Activated naive CD4-positive, alpha-beta T cell treated with anti-CD3 and anti-CD28 coated beads, Interleukin-2, amount 50 U/mL, for 16 hours (primary cell): ENCODE measurements at regions not wholly inside any gene's neighbourhood (a gene's known extent, or its start where the extent isn't known, plus 50 kb on each side); places are given as distances from the start of the nearest gene placed in this dataset.
"Not testable (repeated sequence)": the region's sequence is repeated elsewhere in the genome, so short reads cannot be mapped to it uniquely, and the experiment has no call there.

Experiments used
- DNase-seq: peaks from one replicate; pipeline ENCODE4 v3.0.0-alpha.2; 2020

DNA sequence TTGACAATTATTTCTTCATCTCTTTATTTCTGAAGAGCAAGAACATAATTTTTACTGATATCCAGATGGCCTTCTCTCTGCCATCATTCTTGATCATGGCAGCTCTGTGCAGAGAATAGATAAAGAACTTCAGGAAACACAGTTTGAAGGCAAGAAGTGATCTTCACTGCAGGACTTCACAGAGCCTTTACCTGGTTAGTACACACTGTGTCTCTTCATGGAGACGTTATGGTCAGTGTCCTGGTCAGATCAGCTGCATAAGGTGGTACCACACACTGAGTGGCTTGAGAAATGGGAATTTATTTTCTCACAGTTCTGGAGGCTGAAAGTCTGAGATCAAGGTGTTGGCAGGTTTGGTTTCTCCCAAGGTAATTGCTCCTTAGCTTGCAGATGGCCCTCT is 129.5 kb downstream of the UTP18 start:
- DNase-seq = no peak

DNA sequence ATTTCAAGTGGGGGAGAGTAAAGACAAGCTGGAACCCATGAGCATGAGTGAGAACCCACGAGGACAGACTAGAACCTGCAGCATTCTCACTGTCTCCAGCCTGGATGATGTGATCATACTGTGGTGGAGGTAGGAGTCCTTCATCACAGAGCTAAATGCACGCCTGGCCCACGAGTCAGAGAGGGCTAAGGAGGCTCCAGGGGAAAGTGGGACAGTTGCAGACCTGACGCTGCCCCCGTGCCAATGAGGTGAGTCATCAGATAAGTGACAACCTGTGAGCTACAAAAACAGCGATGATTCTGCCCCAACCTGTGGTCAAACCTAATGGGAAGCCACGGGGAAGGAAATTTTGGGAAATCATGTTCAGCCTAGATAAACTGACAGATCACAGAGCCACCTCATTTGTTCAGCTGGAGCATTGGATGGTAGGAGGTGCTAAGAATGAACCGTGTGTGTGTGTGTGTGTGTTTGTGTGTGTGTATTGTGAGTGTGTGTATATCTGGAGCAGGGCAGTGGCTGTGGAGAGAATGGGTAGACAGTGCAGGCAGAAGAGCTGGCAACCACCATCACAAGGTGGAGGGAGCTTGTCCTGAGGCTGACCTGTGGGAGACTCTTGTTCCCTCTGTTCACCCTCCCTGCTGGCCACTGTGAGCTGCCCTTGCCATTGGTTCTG is 131.8 kb downstream of the UTP18 start:
- no peak for DNase-seq

DNA sequence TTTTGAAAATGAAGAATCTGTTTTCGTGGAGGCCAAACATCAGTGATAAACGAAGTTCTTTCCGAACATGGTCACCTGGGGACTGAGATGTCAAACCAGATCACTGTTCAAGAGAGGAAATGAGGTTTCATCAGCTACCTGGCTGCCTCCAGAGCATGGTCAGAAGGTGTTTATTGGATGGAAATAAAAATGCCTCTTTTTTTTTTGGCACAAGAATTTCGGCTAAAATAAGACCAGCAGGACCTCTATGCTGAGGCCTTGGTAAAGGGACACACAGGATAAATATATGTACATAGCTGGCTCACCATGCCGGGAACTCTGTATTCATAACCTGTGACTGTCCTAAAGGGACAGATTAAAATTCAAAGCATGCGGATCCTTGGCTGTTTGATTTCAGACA is 135.3 kb downstream of the UTP18 start:
- no peak for DNase-seq

DNA sequence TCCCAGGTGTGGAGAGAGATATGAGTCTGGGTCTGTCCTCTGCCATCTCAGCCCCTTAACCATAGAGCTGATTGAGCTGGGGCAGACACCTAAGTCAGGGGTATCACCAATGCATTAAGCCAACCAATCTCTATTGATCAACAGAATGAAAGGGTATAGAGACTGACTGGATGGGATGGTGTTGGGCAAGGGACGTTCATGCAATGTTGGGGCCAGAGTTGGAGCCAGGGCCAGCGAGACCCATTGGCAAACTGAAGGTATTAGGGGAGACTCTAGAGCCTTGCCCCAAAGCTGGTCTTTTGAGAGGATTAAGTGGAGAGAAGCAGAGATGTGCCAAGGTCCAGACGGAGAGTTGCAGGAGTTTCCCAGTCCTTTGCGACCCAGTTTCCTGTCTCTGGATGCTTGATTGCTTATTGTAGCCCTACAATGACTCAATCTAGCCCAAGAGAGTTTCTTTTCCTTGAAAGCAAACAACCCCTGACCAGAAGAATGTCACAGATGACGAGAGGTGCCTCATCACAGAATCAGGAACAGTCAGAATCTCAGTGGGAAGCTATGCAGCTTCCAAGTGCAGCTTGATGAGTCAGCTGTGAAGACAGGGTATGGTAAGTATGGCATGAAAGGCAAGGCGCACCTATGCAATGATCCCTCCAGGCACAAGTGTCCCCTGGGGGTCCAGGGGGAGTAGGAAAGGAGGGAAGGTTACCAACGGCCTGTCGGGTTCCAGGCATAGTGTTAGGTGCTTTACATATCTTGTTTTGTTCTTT is 137.2 kb downstream of the UTP18 start:
- no peak for DNase-seq

DNA sequence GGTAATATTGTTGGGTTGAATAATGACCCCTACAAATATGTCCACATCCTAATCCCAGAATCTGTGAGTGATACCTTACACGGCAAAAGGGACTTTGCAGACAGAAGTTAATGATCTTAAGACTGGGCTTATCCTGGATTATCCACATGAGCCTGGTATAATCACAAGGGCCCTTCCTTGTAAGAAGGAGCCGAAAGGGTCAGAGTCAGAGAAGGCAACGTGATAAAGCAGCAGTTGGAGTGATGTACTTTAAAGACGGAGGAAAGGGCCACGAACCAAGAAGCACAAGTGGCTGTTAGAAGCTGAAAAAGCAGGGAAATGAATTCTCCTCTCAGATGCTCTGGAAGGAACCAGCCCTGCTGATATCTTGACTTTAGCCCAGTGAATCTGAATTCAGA is 137.8 kb downstream of the UTP18 start:
- DNase-seq = no peak

DNA sequence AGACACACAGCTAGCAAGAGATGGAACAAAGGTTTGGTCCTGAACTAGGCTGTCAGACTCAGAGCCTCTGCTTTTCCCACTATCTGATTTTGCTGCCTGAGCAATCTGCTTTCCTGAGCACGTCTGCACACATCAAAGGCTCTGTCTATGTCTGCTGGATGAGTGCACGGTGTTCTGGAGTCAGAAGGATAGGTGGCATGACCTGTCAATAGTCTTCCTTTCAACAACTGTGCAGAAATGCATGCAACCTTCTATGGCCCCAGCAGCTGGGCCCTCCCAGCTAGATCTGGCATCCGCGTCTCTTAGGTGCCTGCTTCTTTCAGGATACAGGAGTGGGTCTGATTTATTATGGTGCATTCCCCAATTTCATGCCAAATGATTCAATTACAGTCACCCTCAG is 138.3 kb downstream of the UTP18 start:
- DNase-seq = no peak

DNA sequence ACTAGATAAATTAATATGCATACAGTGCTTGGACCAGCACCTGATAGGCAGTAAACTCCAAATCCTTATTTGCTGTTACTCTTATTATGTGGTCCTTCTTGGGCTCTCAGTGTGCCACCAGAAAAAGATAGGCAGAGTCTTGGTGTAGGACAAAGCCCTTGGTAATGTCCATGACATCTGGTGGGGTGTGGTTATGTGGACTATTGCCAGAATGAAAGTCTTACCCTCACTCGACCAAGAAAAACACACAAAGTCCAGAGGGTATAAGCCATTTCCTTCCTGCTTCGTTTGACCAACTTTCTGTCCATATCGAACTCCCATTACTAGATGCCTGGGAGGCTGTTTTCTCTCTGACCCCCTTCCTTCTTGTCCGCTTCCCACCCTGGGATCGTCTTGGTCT is 140.9 kb downstream of the UTP18 start:
- DNase-seq = no peak

DNA sequence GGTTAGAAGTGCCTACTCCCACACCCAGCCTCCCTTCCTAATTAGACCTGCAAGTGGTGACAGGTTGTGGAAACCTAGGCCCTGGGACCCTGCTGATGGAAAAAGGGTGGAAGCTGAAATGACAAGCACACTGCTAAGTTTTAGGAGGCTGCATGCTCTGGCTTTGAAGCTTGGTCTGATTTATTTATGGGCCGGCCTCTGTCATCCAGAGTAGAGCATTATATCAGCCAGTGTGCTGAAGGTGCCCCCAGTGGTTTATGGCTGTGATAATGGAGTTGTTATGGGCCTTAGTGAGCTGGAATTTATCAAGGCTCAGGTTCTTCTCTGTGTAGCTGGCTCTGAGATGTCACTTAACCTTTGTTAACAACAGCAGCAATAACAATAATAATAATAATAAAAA is 142.6 kb downstream of the UTP18 start:
- no peak for DNase-seq

DNA sequence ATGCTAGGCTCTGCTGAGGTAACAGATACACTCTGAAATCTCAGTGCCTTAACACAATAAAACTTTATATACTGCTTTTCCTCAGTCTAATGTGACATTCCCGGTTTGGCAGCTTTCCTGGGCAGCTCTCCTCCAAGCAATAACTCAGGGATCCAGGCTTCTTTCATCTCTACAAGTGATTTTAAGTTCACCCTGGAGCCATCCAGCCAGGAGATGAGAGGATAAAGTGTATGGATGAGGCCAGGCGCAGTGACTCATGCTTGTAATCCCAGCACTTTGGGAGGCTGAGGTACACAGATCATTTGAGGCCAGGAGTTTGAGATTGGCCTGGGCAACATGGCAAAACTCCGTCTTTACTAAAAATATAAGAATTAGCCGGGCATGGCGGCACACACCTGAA is 147.2 kb downstream of the UTP18 start:
- DNase-seq = no peak

DNA sequence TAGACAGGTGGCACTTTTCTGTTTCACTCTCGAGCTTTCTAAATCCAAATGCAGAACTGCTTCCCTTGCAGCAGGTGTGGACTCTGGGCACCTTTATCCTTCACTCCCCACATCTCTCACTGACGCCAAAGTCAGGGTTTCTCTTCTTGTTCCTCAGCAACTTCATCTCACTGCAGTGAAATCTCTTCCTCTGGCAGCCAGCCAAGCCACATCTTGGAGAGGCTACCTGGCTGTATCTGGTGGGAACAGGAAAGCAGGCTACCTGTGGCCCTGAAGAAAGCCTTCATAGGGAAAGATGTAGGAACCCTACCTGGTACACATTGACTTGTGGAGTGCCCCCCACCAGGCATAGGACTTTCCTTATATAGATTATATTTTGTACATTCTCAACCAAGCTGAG is 159.1 kb downstream of the UTP18 start:
- no peak for DNase-seq

DNA sequence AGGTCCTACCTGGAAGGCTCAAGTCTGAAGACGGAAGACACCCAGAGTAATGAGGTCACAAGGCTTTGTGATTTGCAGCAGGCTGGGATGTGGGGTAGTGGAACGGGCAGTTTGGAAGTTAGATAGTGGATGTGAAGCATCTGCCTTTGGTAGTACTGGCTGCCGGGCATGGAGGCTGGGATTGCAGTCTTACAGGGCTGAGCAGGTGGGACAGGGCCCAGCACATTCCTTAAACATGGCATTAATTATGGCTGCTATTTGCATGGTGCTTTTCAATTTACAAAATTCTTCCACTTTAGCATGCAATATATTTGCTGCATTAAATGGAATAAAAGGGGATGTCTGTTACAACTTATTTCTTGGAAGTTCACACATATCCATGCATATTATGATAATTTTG is 161.2 kb downstream of the UTP18 start:
- no peak for DNase-seq

DNA sequence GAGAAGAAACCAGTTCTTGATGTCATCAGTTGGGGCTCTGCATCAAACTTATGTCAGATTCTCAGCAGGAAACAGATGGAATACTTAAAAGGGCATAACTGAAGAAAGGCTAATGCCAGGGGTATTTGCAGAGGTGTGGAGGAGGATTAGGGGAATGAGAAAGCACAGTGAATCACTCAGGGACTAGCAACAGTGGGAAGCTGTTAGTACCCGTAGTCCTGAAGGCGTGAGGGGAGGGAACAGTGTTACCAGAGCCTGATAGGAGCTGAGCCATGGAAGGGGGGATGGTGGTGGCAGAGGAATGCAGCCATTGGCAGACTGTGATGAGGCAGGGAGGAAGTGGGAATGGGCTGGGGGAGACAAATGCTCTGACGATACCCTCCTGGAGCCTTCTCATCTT is 162.3 kb downstream of the UTP18 start:
- no peak for DNase-seq

DNA sequence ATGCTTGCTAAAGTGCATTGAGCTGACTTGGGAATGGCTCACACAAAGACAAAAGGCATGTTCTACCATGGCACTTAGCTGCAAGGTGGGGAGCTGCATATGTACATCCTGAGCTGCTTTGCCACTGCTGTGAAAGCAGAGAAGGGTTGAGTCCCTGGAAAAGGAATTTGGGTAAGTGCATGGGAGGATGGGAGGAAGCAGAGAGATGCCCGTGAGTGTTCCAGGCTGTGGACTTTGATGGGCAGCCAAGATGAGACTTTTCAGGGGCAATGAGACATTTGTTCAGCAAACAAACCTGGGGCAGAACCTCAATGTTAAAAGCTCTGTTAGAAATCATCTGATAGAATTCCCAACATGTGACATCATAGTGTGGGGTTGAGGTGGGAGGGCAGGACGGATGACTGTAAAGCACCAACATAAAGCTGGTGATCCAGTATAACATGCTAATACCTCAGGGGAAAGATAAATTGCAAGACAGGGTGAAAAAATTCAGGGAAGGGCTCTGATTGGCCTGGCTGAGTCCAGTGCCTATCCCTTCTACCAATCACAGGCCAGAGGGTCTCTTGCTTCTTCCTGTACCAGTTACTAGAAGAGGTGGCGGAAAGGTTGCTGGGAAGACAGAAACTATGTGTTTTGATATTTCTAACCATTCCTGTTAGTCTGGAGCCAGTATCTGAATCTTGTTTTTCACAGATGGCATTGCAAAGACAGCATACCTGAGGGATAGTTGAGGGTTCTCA is 163.2 kb downstream of the UTP18 start:
- no peak for DNase-seq

DNA sequence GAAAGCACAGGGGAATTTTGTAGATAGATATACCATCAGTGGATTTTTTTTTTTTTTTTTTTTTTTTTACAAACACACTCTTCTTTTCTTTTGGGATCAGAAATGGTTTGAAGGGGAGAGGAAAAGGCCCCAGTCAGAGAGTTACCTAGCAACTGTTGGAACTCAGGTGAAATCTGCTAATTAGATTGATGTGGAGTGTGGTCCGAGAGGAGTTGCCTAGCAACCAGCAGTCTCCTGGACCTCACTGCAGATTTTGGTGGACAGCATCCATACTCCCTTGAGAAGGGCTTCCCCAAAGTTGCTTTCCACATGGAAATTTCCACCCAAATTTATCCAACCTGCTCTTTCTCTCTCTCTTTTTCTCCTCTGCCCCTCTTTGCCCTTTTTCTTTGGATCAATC is 165.4 kb downstream of the UTP18 start:
- DNase-seq = no peak

DNA sequence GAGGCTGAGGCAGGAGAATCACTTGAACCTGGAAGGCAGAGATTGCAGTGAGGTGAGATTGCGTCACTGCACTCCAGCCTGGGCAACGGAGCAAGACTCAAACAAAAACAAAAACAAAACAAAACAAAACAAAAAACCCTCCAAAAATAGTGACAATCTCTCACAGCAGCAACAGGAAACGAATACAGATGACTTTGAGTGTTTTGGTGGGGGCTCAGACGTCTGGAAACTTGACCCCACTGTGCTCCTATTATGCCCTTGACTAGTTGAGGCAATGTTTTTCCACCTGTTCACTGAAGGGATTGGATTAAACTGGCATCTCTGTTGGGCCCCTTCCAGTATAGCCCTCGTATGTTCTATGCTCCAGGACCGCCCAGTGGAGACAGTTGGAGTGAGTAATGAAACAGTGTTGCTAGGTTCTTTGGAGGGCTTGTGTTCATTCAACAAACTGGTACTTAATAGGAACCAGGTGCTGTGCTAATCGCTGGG is 167.0 kb downstream of the UTP18 start:
- no peak for DNase-seq

DNA sequence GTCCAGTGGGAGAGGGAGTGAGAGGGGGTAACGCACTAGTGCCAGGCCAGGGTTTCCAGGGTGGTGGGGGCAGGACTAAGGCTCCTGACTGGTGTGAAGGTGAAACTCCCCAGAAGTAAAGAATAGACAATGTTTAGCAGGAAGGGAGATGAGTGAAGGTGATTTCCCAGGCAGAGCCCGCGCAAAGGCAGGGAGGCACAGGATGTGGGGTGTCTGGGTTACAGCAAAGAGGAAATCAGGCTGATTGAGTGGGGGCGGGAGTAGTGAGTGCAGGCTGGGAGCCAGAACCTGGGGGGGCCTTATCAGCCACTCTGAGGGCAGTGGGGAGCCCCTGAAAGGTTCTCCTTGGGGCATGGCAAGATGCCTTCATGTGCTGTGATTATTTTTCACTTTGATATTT is 167.5 kb downstream of the UTP18 start:
- peak; percentile 56 for DNase-seq

DNA sequence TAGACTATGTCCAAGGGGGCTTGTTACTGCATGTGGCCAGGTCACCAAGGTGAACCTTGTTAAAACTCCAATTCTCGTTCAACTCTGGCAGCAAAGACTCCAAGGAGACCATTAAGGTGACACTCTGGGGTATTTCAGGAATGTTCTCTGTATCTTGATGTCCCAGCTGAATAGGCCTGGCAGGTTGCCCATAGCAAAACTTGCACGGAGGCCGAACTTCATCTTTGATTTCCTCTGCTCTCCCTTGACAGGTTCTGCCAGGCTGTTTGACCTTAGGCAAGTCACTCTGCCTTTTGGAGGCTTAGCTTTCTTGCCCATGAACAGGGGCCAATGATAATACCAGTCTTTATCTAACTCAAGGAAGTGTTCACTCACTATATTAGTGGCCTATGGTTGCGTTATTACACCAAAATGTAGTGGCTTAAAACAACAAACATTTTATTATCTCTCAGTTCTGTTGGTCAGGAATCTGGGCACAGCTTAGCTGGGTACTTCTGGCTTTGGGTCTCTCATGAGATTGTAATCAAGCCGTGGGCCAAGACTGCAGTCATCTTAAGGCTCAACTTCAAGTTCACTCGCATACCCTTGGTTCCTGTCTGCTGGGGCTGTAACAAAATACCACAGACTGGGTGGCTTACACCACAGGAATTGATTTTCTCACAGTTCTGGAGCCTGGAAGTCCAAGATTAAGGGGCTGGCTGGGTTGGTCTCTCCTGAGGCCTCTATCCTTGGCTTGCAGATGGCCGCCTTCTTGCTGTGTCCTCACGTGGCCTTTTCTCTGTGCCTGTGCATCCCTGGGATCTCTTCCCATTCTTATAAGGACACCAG is 168.5 kb downstream of the UTP18 start:
- DNase-seq = no peak

DNA sequence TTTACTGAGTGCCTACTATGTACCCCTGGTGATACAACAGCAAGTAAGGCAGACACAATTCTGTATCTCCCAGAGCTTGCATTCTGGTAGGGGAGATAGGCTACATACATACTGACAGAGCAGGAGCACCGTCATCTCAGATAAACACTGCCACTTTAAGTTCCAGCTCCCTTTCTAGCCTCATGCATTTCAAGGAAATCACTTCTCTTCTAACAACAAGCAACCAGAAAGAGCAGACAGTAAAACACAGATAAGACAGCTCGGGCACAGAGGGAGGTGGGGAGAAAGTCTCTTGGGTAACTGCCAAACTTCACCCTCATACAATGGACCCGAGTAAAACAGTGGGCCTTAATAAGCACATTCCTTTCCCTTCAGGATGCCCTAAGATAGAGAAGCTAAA is 169.6 kb downstream of the UTP18 start:
- DNase-seq = not testable (repeated sequence)

DNA sequence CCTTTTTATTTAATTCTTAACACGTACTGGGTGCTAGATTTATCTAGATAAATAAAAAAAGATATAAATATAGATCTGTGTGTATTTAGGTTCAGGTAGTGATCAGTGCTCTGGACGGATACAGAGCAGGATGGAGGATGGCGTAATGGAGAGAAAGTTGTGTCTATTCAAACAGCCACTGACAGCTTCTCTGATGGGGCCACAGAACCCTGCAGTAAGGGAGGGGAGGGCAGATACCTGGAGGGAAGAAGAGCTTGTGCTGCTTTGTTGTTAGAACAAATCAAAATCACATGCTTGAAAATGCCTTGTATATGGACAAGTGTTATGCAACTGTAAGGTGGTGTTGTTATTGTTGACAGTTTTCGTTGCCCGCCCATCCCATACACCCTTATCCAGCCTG is 170.2 kb downstream of the UTP18 start:
- no peak for DNase-seq

DNA sequence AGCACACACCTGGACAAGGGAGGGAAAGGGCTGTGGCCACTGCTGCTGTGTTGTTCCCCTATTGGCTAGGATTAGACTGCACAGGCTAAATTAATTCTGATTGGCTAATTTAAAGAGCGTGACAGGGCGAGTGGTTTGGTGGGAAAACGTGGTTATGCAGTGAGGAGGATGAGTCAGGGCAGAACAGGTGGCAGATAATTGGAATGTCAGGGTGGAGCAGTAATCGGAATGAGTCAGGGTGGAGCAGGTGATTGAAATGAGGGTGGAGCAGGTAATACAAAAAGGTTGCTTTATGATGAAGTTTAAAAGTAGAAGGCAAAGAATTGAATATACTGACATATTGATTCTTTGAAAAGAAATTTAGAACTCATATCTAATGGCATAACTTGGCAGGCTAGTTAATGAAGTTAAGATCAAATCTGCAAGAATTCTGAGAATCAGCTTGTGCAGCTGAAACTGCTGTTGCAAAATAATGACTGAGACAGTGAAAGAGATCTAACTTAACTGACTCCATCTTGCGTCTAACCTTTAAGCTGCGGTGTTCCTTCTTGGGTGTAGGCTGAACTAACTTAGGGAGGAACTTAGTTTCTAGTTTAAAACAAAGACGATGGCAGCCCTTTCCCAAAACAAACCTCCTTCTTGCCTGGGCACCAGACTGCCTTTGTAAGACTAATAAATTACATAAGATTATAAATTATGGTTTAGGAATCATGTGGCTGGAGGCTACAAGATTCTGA is 174.3 kb downstream of the UTP18 start:
- no peak for DNase-seq

DNA sequence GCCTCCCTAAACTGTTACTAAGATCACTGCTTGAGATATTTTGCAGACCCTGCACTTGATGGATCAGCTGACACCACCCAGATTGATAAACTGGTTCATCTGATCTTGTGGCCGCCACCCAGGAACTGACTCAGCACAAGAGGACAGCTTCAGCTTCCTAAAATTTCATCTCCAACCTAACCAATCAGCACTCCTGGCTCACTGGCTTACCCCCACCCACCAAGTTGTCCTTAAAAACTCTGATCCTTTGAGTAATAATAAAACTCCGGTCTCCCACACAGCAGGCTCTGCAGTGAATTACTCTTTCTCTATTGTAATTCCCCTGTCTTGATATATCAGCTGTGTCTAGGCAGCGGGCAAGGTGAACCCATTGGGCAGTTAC is 174.8 kb downstream of the UTP18 start:
- no peak for DNase-seq

DNA sequence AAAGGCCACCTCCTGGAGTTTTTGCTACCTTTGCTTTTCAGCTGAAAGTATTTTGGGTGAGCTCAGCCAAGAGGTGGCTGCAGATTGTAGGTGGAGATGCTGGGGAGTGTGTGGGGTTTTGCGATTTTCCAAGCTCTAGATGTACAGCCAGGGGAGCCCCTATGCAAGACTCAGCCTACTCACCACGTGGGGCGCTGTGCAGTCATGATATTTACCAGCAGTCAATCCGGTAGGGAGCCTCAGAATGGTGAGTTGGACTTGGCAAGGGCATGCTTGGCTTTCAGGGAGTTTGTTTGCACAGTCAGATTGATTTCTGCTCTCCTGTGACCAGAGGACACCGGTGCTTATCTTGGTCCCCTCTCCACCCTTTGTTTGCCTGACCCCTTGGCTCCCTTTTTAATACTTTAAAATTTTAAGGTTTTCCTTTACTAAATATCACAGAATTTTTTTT is 175.3 kb downstream of the UTP18 start:
- DNase-seq = no peak
